Eye (tissue), 1 donor: ENCODE measurements at regions not wholly inside any gene's neighbourhood (a gene's known extent, or its start where the extent isn't known, plus 50 kb on each side); places are given as distances from the start of the nearest gene placed in this dataset.
A peak's percentile ranks its signal among the peaks of the same experiment; 100 is the strongest.

ENCODE experiments used
- DNase-seq: peaks from one replicate; pipeline ENCODE4 v3.0.0-alpha.2; 2015

- no peak for DNase-seq
These were observed 359.8 kb upstream of the ASIC2 start for GRCh38 chr17:33652731-33653398.

- DNase-seq, result no peak
These were observed 360.3 kb upstream of the ASIC2 start for GRCh38 chr17:33653399-33653788.

GRCh38 chr17:33657181-33657580, 364.1 kb upstream of the ASIC2 start:
- peak; percentile 81 for DNase-seq

- no peak for DNase-seq
These were observed 368.9 kb upstream of the ASIC2 start for GRCh38 chr17:33661975-33662374.

- no peak for DNase-seq
These were observed 371.2 kb upstream of the ASIC2 start for GRCh38 chr17:33664116-33664840.

- no peak for DNase-seq
These were observed 374.0 kb upstream of the ASIC2 start for GRCh38 chr17:33667052-33667509.

- DNase-seq, result no peak
These were observed 374.6 kb upstream of the ASIC2 start for GRCh38 chr17:33667671-33668070.

- no peak for DNase-seq
These were observed 375.4 kb upstream of the ASIC2 start for GRCh38 chr17:33668516-33668915.

GRCh38 chr17:33671491-33671890, 378.4 kb upstream of the ASIC2 start:
- DNase-seq, result no peak

GRCh38 chr17:33674685-33675084, 381.6 kb upstream of the ASIC2 start:
- peak; percentile 91 for DNase-seq

GRCh38 chr17:33676444-33676843, 383.3 kb upstream of the ASIC2 start:
- DNase-seq, result no peak

GRCh38 chr17:33679595-33679994, 386.5 kb upstream of the ASIC2 start:
- no peak for DNase-seq

- DNase-seq, result peak; percentile 24
These were observed 387.4 kb upstream of the ASIC2 start for GRCh38 chr17:33680472-33680871.

GRCh38 chr17:33682599-33682998, 389.5 kb upstream of the ASIC2 start:
- DNase-seq, result no peak

- DNase-seq, result no peak
These were observed 391.6 kb upstream of the ASIC2 start for GRCh38 chr17:33684735-33685134.

GRCh38 chr17:33686171-33686570, 393.1 kb upstream of the ASIC2 start:
- no peak for DNase-seq

- DNase-seq, result no peak
These were observed 394.7 kb upstream of the ASIC2 start for GRCh38 chr17:33687831-33688230.

GRCh38 chr17:33688771-33689170, 395.7 kb upstream of the ASIC2 start:
- peak; percentile 35 for DNase-seq

GRCh38 chr17:33689725-33690124, 396.6 kb upstream of the ASIC2 start:
- DNase-seq, result no peak

- no peak for DNase-seq
These were observed 402.3 kb upstream of the ASIC2 start for GRCh38 chr17:33695431-33695830.

- DNase-seq, result peak; percentile 70
These were observed 403.0 kb upstream of the ASIC2 start for GRCh38 chr17:33696102-33696501.

GRCh38 chr17:33697557-33697956, 404.5 kb upstream of the ASIC2 start:
- DNase-seq, result no peak

- DNase-seq, result no peak
These were observed 408.8 kb upstream of the ASIC2 start for GRCh38 chr17:33701910-33702309.

GRCh38 chr17:33704856-33705255, 411.8 kb upstream of the ASIC2 start:
- no peak for DNase-seq

- no peak for DNase-seq
These were observed 416.8 kb upstream of the ASIC2 start for GRCh38 chr17:33709881-33710280.
